ENCODE measurements at regions not wholly inside any gene's neighbourhood (a gene's known extent, or its start where the extent isn't known, plus 50 kb on each side); places are given as distances from the start of the nearest gene placed in this dataset.
"Not testable (repeated sequence)": the region's sequence is repeated elsewhere in the genome, so short reads cannot be mapped to it uniquely, and the experiment has no call there.

- no peak for DNase-seq
These were observed 178.0 kb downstream of the ESM1 start for GRCh38 chr5:54807421-54807820.

- no peak for DNase-seq
These were observed 180.9 kb downstream of the ESM1 start for GRCh38 chr5:54804521-54804920.

- DNase-seq: no peak
These were observed 181.3 kb downstream of the ESM1 start for GRCh38 chr5:54804086-54804485.

GRCh38 chr5:54803471-54804011 is 181.9 kb downstream of the ESM1 start:
- no peak for DNase-seq

GRCh38 chr5:54799645-54800044 is 185.7 kb downstream of the ESM1 start:
- DNase-seq: no peak

- DNase-seq: no peak
These were observed 189.6 kb downstream of the ESM1 start for GRCh38 chr5:54795777-54796176.

GRCh38 chr5:54795284-54795683 is 190.1 kb downstream of the ESM1 start:
- DNase-seq: no peak

- peak in 1 of 2 donors; percentile 3 for DNase-seq
These were observed 191.0 kb downstream of the ESM1 start for GRCh38 chr5:54794135-54794975.

- DNase-seq: no peak
These were observed 191.8 kb downstream of the ESM1 start for GRCh38 chr5:54793468-54794134.

- no peak for DNase-seq
These were observed 192.6 kb downstream of the ESM1 start for GRCh38 chr5:54792611-54793404.

- not testable (repeated sequence) for DNase-seq
These were observed 197.5 kb downstream of the ESM1 start for GRCh38 chr5:54787910-54788309.

- DNase-seq: no peak
These were observed 199.4 kb downstream of the ESM1 start for GRCh38 chr5:54785729-54786591.

- no peak for DNase-seq
These were observed 206.6 kb downstream of the ESM1 start for GRCh38 chr5:54778783-54779182.

GRCh38 chr5:54775645-54776044 is 209.7 kb downstream of the ESM1 start:
- DNase-seq: no peak

- no peak for DNase-seq
These were observed 210.9 kb downstream of the ESM1 start for GRCh38 chr5:54774281-54775170.

- no peak for DNase-seq
These were observed 212.7 kb downstream of the ESM1 start for GRCh38 chr5:54772684-54773083.

- no peak for DNase-seq
These were observed 213.2 kb downstream of the ESM1 start for GRCh38 chr5:54772231-54772630.

- no peak for DNase-seq
These were observed 215.6 kb downstream of the ESM1 start for GRCh38 chr5:54769746-54770145.

GRCh38 chr5:54769072-54769471 is 216.3 kb downstream of the ESM1 start:
- no peak for DNase-seq

- DNase-seq: no peak
These were observed 218.6 kb downstream of the ESM1 start for GRCh38 chr5:54766748-54767147.
